ENCODE measurements at regions not wholly inside any gene's neighbourhood (a gene's known extent, or its start where the extent isn't known, plus 50 kb on each side); places are given as distances from the start of the nearest gene placed in this dataset.

DNA sequence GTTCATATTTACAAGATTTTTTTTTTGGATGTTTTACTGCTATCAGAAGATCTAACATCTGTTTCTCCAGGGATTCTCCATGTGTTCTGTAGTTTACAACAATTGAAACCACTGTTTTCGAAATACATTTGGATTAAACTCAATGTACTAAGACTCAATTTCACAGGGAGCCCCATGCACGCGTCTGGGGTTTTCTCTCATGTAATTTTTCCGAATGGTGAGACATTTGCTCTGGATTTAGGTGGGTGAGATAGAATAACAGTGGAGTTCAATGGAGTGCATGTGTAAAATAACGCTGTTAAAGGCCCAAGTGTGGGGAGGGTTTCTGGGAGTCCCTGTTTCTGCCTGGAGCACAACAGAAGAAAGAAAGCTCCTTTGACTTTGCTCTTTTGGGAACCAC is 330.3 kb downstream of the TSHZ3 start:
- Histone ChIP-seq H3K27me3 (no peaks in the 10 kb centered on the region), H4K20me1 (ENCODE audit: low read depth) (no peaks in the 10 kb centered on the region), H3K79me2 (ENCODE audit: low read depth) (no peaks in the 10 kb centered on the region), H3K9me3 (ENCODE audit: low read depth) (no peaks in the 10 kb centered on the region), H3K4me1 (no peaks in the 10 kb centered on the region), H3K36me3 (no peaks in the 10 kb centered on the region), H3K4me2 (no peak overlapping the region), H3K27ac (no peak overlapping the region), H3K4me3 (no peak overlapping the region), H2AFZ (replicated peaks) (no peak overlapping the region), H3K9ac (no peak overlapping the region), H3F3A (ENCODE audit: low read depth) (no peaks in the 10 kb centered on the region)
- no peak for DNase-seq (ENCODE audit: low spot score)
- Mint-ChIP-seq H3K27me3 (ENCODE audit: insufficient read depth, low read depth) (peaks cover 2% of the 10 kb centered on the region), H3K4me3 (no peak overlapping the region), H3K27ac (no peak overlapping the region), H3K36me3 (no peaks in the 10 kb centered on the region), H3K9me3 (no peaks in the 10 kb centered on the region), H3K4me1 (no peaks in the 10 kb centered on the region)
- TF ChIP-seq EZH2phosphoT487 (IDR thresholded peaks at IDR 0.05): no peak
- no peak for TF ChIP-seq CTCF (IDR thresholded peaks at IDR 0.05)
- TF ChIP-seq EZH2 (IDR thresholded peaks at IDR 0.05): no peak

DNA sequence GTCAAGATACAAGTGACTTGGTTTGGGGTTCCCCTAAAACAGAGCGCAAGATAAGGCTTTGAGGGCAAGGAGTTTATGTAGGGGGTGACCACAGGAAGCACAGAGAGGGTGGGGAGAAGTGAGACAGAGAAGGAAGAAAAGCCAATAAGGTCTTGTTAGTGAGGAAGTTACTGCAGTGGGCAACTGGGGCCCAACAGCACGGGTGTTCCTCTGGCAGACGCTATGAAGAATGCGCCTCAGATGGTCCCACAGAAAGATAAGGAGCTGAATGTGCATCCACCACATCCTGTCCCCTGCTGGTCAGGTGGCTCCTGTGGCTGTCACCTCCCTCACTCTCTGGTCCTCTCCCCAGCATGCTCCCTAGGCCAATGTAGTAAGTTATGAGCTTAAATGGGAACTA is 333.5 kb downstream of the TSHZ3 start:
- no peak overlapping the region for H3K4me3 Mint-ChIP-seq
- TF ChIP-seq EZH2 (IDR thresholded peaks at IDR 0.05) (no peak), EZH2phosphoT487 (IDR thresholded peaks at IDR 0.05) (no peak), CTCF (IDR thresholded peaks at IDR 0.05) (no peak)
- Histone ChIP-seq H3K4me1 (no peaks in the 10 kb centered on the region), H3K4me3 (no peak overlapping the region), H3F3A (ENCODE audit: low read depth) (no peaks in the 10 kb centered on the region), H3K9me3 (ENCODE audit: low read depth) (no peaks in the 10 kb centered on the region), H3K4me2 (no peak overlapping the region), H3K9ac (no peak overlapping the region), H4K20me1 (ENCODE audit: low read depth) (no peaks in the 10 kb centered on the region), H3K36me3 (no peaks in the 10 kb centered on the region), H2AFZ (replicated peaks) (no peak overlapping the region), H3K79me2 (ENCODE audit: low read depth) (no peaks in the 10 kb centered on the region), H3K27ac (no peak overlapping the region), H3K27me3 (no peaks in the 10 kb centered on the region)
- no peak for DNase-seq (ENCODE audit: low spot score)
- H3K27ac Mint-ChIP-seq: no peak overlapping the region
- no peaks in the 10 kb centered on the region for H3K36me3 Mint-ChIP-seq
- no peaks in the 10 kb centered on the region for H3K9me3 Mint-ChIP-seq
- H3K27me3 Mint-ChIP-seq (ENCODE audit: insufficient read depth, low read depth): peaks cover 2% of the 10 kb centered on the region
- no peaks in the 10 kb centered on the region for H3K4me1 Mint-ChIP-seq

DNA sequence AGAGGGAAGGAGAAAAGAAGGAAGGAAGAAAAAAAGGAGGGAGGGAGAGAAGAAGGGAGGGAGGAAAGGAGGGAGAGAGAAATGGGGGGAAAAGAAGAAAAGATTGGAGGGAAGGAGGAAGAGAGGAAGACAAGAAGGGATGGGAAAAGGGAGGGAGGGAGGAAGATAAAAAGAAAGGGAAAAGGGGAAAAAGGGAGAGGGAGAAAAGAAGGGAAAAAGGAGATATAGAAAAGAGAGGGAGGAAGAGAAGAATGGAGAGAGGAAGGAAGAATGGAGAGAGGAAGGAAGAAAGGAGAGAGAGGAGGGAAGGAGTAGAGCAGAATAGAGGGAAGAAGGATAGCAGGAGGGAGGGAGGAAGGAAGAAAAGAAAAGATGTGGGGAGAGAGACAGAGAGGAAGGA is 334.6 kb downstream of the TSHZ3 start:
- Mint-ChIP-seq H3K27ac (no peak overlapping the region), H3K27me3 (ENCODE audit: insufficient read depth, low read depth) (peaks cover 2% of the 10 kb centered on the region), H3K4me1 (no peaks in the 10 kb centered on the region), H3K36me3 (no peaks in the 10 kb centered on the region), H3K9me3 (no peaks in the 10 kb centered on the region), H3K4me3 (no peak overlapping the region)
- no peaks in the 10 kb centered on the region for H3K36me3 ChIP-seq
- H4K20me1 ChIP-seq (ENCODE audit: low read depth): no peaks in the 10 kb centered on the region
- H3K4me1 ChIP-seq: no peaks in the 10 kb centered on the region
- no peaks in the 10 kb centered on the region for H3K9me3 ChIP-seq (ENCODE audit: low read depth)
- no peak overlapping the region for H3K4me3 ChIP-seq
- H3K27me3 ChIP-seq: no peaks in the 10 kb centered on the region
- H3K4me2 ChIP-seq: no peak overlapping the region
- H3K79me2 ChIP-seq (ENCODE audit: low read depth): no peaks in the 10 kb centered on the region
- no peak for TF ChIP-seq EZH2 (IDR thresholded peaks at IDR 0.05)
- no peak for TF ChIP-seq CTCF (IDR thresholded peaks at IDR 0.05)
- TF ChIP-seq EZH2phosphoT487 (IDR thresholded peaks at IDR 0.05): no peak
- H3F3A ChIP-seq (ENCODE audit: low read depth): no peaks in the 10 kb centered on the region
- H2AFZ ChIP-seq (replicated peaks): no peak overlapping the region
- no peak overlapping the region for H3K9ac ChIP-seq
- no peak for DNase-seq (ENCODE audit: low spot score)
- H3K27ac ChIP-seq: no peak overlapping the region

Measured in neural progenitor cell (in vitro differentiated cells).